Lower lobe of right lung (tissue), 2 donors: ENCODE measurements at regions not wholly inside any gene's neighbourhood (a gene's known extent, or its start where the extent isn't known, plus 50 kb on each side); places are given as distances from the start of the nearest gene placed in this dataset.

Experiments used
- ATAC-seq, 2 donors: fragments of 200-7000 bp; cut with Tn5 transposase; one replicate each; pipeline ENCODE4 v1.9.1; 2020 to 2022; ENCODE audit warnings: mild to moderate bottlenecking in 2 of 2, moderate library complexity in 2 of 2
- DNase-seq: peaks from one replicate; pipeline ENCODE4 v3.0.0-alpha.2; 2020
- H3K27ac ChIP-seq: fragments of 200-600 bp; one replicate; pipeline ENCODE4 v1.8.0; 2022
- H3K27me3 ChIP-seq: fragments of 200-600 bp; one replicate; pipeline ENCODE4 v1.8.0; 2022; ENCODE audit warnings: low read depth
- H3K36me3 ChIP-seq: fragments of 200-600 bp; one replicate; pipeline ENCODE4 v1.8.0; 2022; ENCODE audit warnings: mild to moderate bottlenecking
- H3K4me1 ChIP-seq: fragments of 200-600 bp; one replicate; pipeline ENCODE4 v1.8.0; 2022
- H3K4me3 ChIP-seq: fragments of 200-600 bp; one replicate; pipeline ENCODE4 v1.8.0; 2022; ENCODE audit warnings: mild to moderate bottlenecking
- H3K9me3 ChIP-seq: fragments of 200-600 bp; one replicate; pipeline ENCODE4 v1.8.0; 2022
- intact Hi-C: fragments of 100-400 bp; cut with DNase I; formaldehyde crosslinking; loops from one replicate; pipeline ENCODE4 v1.11.0; 2022
- TF ChIP-seq, protein P1 (sequence below): fragments of 200-600 bp; IDR thresholded peaks from one replicate; pipeline ENCODE4 v1.8.0; 2022; ENCODE audit warnings: antibody characterized with exemption, mild to moderate bottlenecking
- donor health status: DM: no; HTN: yes; CAD: no; lungs with severe emphysema.

DNA sequence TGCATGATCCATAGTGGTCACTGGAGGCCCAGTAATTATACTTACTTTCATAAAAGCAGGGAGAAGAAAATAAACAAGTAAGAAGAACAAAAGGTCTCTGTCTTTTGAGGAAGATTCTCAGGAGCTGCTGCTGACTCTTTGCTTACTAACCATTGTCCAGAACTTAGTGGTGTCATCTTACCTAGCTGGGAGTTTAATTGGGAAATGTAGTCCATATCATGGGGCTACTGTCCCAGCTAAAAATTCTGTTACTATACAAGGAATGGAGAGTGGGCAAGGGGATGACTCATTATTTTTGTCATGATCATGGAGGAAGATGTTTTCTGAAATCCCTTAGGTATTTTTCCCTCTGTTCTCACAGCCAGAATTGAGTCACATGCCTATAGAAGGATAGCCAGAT is 639.3 kb downstream of the MTRR start:
- TF ChIP-seq, protein P1, sequence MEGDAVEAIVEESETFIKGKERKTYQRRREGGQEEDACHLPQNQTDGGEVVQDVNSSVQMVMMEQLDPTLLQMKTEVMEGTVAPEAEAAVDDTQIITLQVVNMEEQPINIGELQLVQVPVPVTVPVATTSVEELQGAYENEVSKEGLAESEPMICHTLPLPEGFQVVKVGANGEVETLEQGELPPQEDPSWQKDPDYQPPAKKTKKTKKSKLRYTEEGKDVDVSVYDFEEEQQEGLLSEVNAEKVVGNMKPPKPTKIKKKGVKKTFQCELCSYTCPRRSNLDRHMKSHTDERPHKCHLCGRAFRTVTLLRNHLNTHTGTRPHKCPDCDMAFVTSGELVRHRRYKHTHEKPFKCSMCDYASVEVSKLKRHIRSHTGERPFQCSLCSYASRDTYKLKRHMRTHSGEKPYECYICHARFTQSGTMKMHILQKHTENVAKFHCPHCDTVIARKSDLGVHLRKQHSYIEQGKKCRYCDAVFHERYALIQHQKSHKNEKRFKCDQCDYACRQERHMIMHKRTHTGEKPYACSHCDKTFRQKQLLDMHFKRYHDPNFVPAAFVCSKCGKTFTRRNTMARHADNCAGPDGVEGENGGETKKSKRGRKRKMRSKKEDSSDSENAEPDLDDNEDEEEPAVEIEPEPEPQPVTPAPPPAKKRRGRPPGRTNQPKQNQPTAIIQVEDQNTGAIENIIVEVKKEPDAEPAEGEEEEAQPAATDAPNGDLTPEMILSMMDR, result no peak
- no peak overlapping the region for H3K27ac ChIP-seq
- H3K27me3 ChIP-seq, result no peaks in the 10 kb centered on the region
- ATAC-seq, result no peak
- peaks cover 1% of the 10 kb centered on the region for H3K9me3 ChIP-seq
- no peak overlapping the region for H3K4me3 ChIP-seq
- no peak for DNase-seq
- no peaks in the 10 kb centered on the region for H3K4me1 ChIP-seq
- intact Hi-C loops, result no loop called here
- H3K36me3 ChIP-seq, result no peaks in the 10 kb centered on the region

DNA sequence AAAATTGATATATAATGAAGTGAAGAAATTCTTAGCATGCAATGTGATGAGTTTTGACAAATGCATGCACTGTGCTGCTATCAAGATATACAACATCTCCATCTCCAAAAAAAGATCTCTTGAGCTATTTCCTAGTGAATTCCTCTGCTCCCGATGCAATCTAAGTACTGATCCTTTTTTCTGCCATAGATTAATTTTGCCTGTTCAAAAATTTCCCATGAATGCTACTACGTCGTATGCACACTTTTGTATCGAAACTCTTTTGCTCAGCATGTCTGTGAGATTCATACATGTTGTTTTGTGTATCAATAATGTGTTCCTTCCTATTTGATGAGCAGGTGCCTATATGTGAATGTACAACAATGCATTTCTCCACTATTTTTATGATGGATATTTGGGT is 647.4 kb downstream of the MTRR start:
- ATAC-seq (no peak), DNase-seq (no peak)
- Histone ChIP-seq H3K9me3 (peaks cover 10% of the 10 kb centered on the region), H3K4me3 (no peak overlapping the region), H3K36me3 (no peaks in the 10 kb centered on the region), H3K4me1 (no peaks in the 10 kb centered on the region), H3K27ac (no peak overlapping the region), H3K27me3 (no peaks in the 10 kb centered on the region)
- TF ChIP-seq, protein P1, result no peak
- intact Hi-C loops, result no loop called here

DNA sequence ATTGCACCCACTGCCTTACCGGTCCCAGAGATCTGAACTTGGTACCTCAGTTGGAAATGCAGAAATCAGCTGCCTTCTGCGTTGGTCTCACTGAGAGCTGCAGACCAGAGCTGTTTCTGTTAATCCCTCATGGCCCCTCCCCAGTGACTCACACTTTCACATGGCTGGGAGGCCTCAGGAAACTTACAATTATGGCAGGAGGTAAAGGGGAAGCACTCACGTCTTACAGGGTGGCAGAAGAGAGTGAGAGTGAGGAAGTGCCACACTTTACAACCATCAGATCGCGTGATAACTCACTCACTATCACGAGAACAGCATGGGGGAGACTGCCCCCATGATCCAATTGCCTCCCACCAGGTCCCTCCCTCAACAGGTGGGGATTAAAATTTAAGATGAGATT is 648.5 kb downstream of the MTRR start:
- peaks cover 10% of the 10 kb centered on the region for H3K9me3 ChIP-seq
- DNase-seq (no peak), ATAC-seq (no peak)
- intact Hi-C loops, result no loop called here
- no peak overlapping the region for H3K4me3 ChIP-seq
- H3K4me1 ChIP-seq, result no peaks in the 10 kb centered on the region
- no peaks in the 10 kb centered on the region for H3K27me3 ChIP-seq
- TF ChIP-seq, protein P1, result no peak
- no peaks in the 10 kb centered on the region for H3K36me3 ChIP-seq
- H3K27ac ChIP-seq, result no peak overlapping the region

DNA sequence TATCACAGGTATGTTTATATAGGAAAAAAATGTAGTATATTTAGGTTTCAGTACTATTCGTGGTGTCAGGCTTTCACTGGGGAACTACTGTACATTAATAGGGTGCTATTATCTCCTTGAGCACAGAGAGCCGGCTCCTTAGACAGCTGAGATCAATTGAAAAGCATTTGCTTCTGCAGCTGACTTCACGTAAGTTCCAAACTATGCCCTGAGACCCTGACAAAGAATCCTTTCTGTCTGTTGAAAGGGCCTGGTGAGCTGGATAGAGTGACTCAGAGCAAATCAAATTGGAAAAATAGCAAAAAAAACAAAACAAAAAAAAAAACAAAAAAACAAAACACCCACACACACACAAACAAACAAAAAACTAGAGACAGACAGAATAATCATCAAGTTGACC is 652.0 kb downstream of the MTRR start:
- intact Hi-C loops, result no loop called here
- no peak for ATAC-seq
- DNase-seq, result no peak
- Histone ChIP-seq H3K9me3 (no peaks in the 10 kb centered on the region), H3K27ac (no peak overlapping the region), H3K27me3 (no peaks in the 10 kb centered on the region), H3K4me3 (no peak overlapping the region), H3K4me1 (no peaks in the 10 kb centered on the region), H3K36me3 (no peaks in the 10 kb centered on the region)
- TF ChIP-seq, protein P1, result no peak

DNA sequence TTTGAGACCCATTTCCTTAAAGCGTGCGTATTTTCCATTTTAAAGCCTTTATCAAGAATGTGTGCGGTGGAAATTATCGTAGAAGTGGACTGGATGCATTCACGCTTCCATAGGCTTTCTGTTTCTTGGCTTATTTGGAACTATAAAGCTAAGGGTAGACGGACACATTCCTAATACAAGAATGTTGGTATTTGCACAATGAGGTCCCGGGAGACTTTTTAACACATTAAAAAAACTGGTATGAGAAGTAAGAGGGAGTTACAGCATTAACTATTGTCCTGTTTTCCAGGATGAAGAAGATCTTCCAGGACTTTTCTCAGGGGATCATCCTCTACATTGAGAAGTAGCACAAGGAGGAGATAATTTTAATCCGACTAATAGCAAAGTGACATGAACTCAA is 653.0 kb downstream of the MTRR start:
- ATAC-seq, result no peak
- TF ChIP-seq, protein P1, result no peak
- no peaks in the 10 kb centered on the region for H3K9me3 ChIP-seq
- no peaks in the 10 kb centered on the region for H3K36me3 ChIP-seq
- H3K27me3 ChIP-seq, result no peaks in the 10 kb centered on the region
- H3K4me3 ChIP-seq, result no peak overlapping the region
- DNase-seq, result no peak
- no peak overlapping the region for H3K27ac ChIP-seq
- no peaks in the 10 kb centered on the region for H3K4me1 ChIP-seq
- intact Hi-C loops, result no loop called here

DNA sequence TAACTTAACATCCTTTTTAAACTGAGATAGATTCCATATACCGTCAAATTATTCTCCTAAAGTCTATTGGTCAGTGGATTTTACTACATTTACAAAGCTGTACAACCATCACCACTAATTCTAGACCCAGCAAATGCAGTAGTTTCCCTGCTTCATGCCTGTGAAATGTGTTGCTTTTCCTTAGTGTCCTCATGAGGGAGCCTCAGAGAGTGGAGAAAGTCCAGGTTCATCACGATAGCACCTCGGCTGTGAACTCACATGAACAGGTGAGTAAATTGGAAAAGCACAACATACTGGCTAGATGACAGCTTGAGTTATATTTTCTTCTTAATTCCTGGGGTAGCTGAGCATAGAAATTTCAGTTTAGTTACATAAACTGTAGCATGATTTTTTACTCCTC is 653.7 kb downstream of the MTRR start:
- no peak overlapping the region for H3K27ac ChIP-seq
- DNase-seq (no peak), ATAC-seq (no peak)
- no peaks in the 10 kb centered on the region for H3K4me1 ChIP-seq
- no peaks in the 10 kb centered on the region for H3K36me3 ChIP-seq
- H3K9me3 ChIP-seq, result no peaks in the 10 kb centered on the region
- H3K27me3 ChIP-seq, result no peaks in the 10 kb centered on the region
- no peak overlapping the region for H3K4me3 ChIP-seq
- TF ChIP-seq, protein P1, result no peak
- intact Hi-C loops, result no loop called here
